SH-SY5Y (cell line): ENCODE measurements at regions not wholly inside any gene's neighbourhood (a gene's known extent, or its start where the extent isn't known, plus 50 kb on each side); places are given as distances from the start of the nearest gene placed in this dataset.

ENCODE experiments used
- GATA2 ChIP-seq: IDR thresholded peaks from 2 replicates; pipeline ENCODE4 v1.6.1; 2011; ENCODE audit warnings: mild to moderate bottlenecking, low read depth, low read length
- GATA3 ChIP-seq: IDR thresholded peaks from 2 replicates; pipeline ENCODE4 v1.6.1; 2011; ENCODE audit warnings: low read depth, mild to moderate bottlenecking, low read length, moderate library complexity

GRCh38 chr10:36164556-36165504 is 522.7 kb upstream of the FZD8 start:
- TF ChIP-seq GATA2 = no peak
- no peak for TF ChIP-seq GATA3
